T-helper 22 cell (primary cell): ENCODE measurements at regions not wholly inside any gene's neighbourhood (a gene's known extent, or its start where the extent isn't known, plus 50 kb on each side); places are given as distances from the start of the nearest gene placed in this dataset.

Experiments used
- DNase-seq: peaks from one replicate; pipeline ENCODE4 v3.0.0-alpha.2; 2020; ENCODE audit warnings: low read depth

- no peak for DNase-seq
These were observed 469.0 kb downstream of the EPHA4 start for GRCh38 chr2:221102896-221103688.

- DNase-seq, result no peak
These were observed 468.2 kb downstream of the EPHA4 start for GRCh38 chr2:221103930-221104329.

- DNase-seq, result no peak
These were observed 467.7 kb downstream of the EPHA4 start for GRCh38 chr2:221104361-221104811.

GRCh38 chr2:221106241-221106640 is 465.9 kb downstream of the EPHA4 start:
- no peak for DNase-seq

- DNase-seq, result no peak
These were observed 464.7 kb downstream of the EPHA4 start for GRCh38 chr2:221107424-221107823.

GRCh38 chr2:221109552-221109951 is 462.6 kb downstream of the EPHA4 start:
- DNase-seq, result no peak

- no peak for DNase-seq
These were observed 460.4 kb downstream of the EPHA4 start for GRCh38 chr2:221111739-221112138.

- no peak for DNase-seq
These were observed 459.4 kb downstream of the EPHA4 start for GRCh38 chr2:221112744-221113143.

- no peak for DNase-seq
These were observed 456.2 kb downstream of the EPHA4 start for GRCh38 chr2:221115944-221116343.

GRCh38 chr2:221120643-221121042 is 451.5 kb downstream of the EPHA4 start:
- no peak for DNase-seq

- no peak for DNase-seq
These were observed 448.7 kb downstream of the EPHA4 start for GRCh38 chr2:221123396-221123795.

GRCh38 chr2:221124532-221125240 is 447.4 kb downstream of the EPHA4 start:
- no peak for DNase-seq

GRCh38 chr2:221125691-221126090 is 446.4 kb downstream of the EPHA4 start:
- no peak for DNase-seq

GRCh38 chr2:221129657-221130056 is 442.4 kb downstream of the EPHA4 start:
- no peak for DNase-seq

- no peak for DNase-seq
These were observed 441.7 kb downstream of the EPHA4 start for GRCh38 chr2:221130431-221130830.

- DNase-seq, result no peak
These were observed 438.2 kb downstream of the EPHA4 start for GRCh38 chr2:221133941-221134340.

- DNase-seq, result no peak
These were observed 437.4 kb downstream of the EPHA4 start for GRCh38 chr2:221134718-221135117.

- no peak for DNase-seq
These were observed 436.4 kb downstream of the EPHA4 start for GRCh38 chr2:221135699-221136098.

GRCh38 chr2:221137385-221137784 is 434.7 kb downstream of the EPHA4 start:
- DNase-seq, result no peak

GRCh38 chr2:221142341-221142740 is 429.8 kb downstream of the EPHA4 start:
- no peak for DNase-seq

GRCh38 chr2:221143231-221143630 is 428.9 kb downstream of the EPHA4 start:
- DNase-seq, result no peak

- DNase-seq, result no peak
These were observed 427.2 kb downstream of the EPHA4 start for GRCh38 chr2:221144909-221145308.

GRCh38 chr2:221145396-221145795 is 426.7 kb downstream of the EPHA4 start:
- no peak for DNase-seq
